ENCODE measurements at regions not wholly inside any gene's neighbourhood (a gene's known extent, or its start where the extent isn't known, plus 50 kb on each side); places are given as distances from the start of the nearest gene placed in this dataset.
"Not testable (repeated sequence)": the region's sequence is repeated elsewhere in the genome, so short reads cannot be mapped to it uniquely, and the experiment has no call there.

GRCh38 chr1:220448217-220448616, 79.7 kb upstream of the MARK1 start:
- no peak for TF ChIP-seq CTCF (IDR thresholded peaks at IDR 0.05)
- FAIRE-seq: no peak
- 56 to 65% methylated on average over 4 of the region's 4 CpGs for WGBS, 2 donors
- H3K36me3 ChIP-seq: no peaks in the 10 kb centered on the region
- no peaks in the 10 kb centered on the region for H3K27me3 ChIP-seq
- no peak overlapping the region for H3K4me3 ChIP-seq
- ATAC-seq: no peak
- no peak for DNase-seq
- no peak overlapping the region for H3K27ac ChIP-seq
- H3K4me1 ChIP-seq: no peaks in the 10 kb centered on the region
- intact Hi-C loops (cut with DNase I): no loop called here
- H3K9me3 ChIP-seq: no peaks in the 10 kb centered on the region

- intact Hi-C loops (cut with DNase I); H3K36me3 ChIP-seq; H3K27ac ChIP-seq; H3K4me3 ChIP-seq; H3K9me3 ChIP-seq; ATAC-seq; FAIRE-seq; H3K27me3 ChIP-seq; H3K4me1 ChIP-seq; DNase-seq: not testable (repeated sequence)
- 17 to 21% methylated on average over 3 of the region's 3 CpGs for WGBS, 2 donors
Measured at GRCh38 chr1:220444586-220444985, 83.3 kb upstream of the MARK1 start.

GRCh38 chr1:220441211-220441610, 86.7 kb upstream of the MARK1 start:
- no peaks in the 10 kb centered on the region for H3K9me3 ChIP-seq
- no peaks in the 10 kb centered on the region for H3K27me3 ChIP-seq
- no peak overlapping the region for H3K27ac ChIP-seq
- DNase-seq (no peak), ATAC-seq (no peak), FAIRE-seq (no peak)
- intact Hi-C loops (cut with DNase I): no loop called here
- no peaks in the 10 kb centered on the region for H3K36me3 ChIP-seq
- 41 to 46% methylated on average over 3 of the region's 3 CpGs for whole genome bisulfite sequencing, 2 donors
- no peak overlapping the region for H3K4me3 ChIP-seq
- no peak for TF ChIP-seq CTCF (IDR thresholded peaks at IDR 0.05)
- no peaks in the 10 kb centered on the region for H3K4me1 ChIP-seq

GRCh38 chr1:220438741-220439140, 89.2 kb upstream of the MARK1 start:
- Histone ChIP-seq H3K4me3 (no peak overlapping the region), H3K9me3 (no peaks in the 10 kb centered on the region), H3K36me3 (no peaks in the 10 kb centered on the region), H3K4me1 (no peaks in the 10 kb centered on the region), H3K27ac (no peak overlapping the region), H3K27me3 (no peaks in the 10 kb centered on the region)
- no peak for TF ChIP-seq CTCF (IDR thresholded peaks at IDR 0.05)
- 67 to 79% methylated on average over 2 of the region's 2 CpGs for WGBS, 2 donors
- ATAC-seq (no peak), DNase-seq (no peak), FAIRE-seq (no peak)
- intact Hi-C loops (cut with DNase I): no loop called here

GRCh38 chr1:220432408-220432807, 95.5 kb upstream of the MARK1 start:
- H3K36me3 ChIP-seq: no peaks in the 10 kb centered on the region
- no peak overlapping the region for H3K27ac ChIP-seq
- intact Hi-C loops (cut with DNase I): no loop called here
- no peaks in the 10 kb centered on the region for H3K27me3 ChIP-seq
- FAIRE-seq: no peak
- no peak for ATAC-seq
- TF ChIP-seq CTCF (IDR thresholded peaks at IDR 0.05): no peak
- whole genome bisulfite sequencing, 2 donors: 92 to 96% methylated on average over 1 of the region's 1 CpG
- H3K4me1 ChIP-seq: no peaks in the 10 kb centered on the region
- no peak overlapping the region for H3K4me3 ChIP-seq
- no peaks in the 10 kb centered on the region for H3K9me3 ChIP-seq
- no peak for DNase-seq
